DOHH2 (cell line): ENCODE measurements at regions not wholly inside any gene's neighbourhood (a gene's known extent, or its start where the extent isn't known, plus 50 kb on each side); places are given as distances from the start of the nearest gene placed in this dataset.

Experiments used
- CTCF ChIP-seq: fragments of 200-600 bp; sonication (generic); IDR thresholded peaks from one replicate; pipeline ENCODE4 v1.5.1; 2014; ENCODE audit warnings: antibody characterized with exemption, mild to moderate bottlenecking, low read depth, low read length; ENCODE audit not compliant: poor library complexity, severe bottlenecking
- EZH2phosphoT487 ChIP-seq: fragments of 200-600 bp; sonication (generic); IDR thresholded peaks from 2 replicates; pipeline ENCODE4 v1.6.1; 2017; ENCODE audit warnings: borderline replicate concordance, mild to moderate bottlenecking, antibody characterized with exemption, low read length, moderate library complexity, mixed read lengths

GRCh38 chr10:84899268-84899667 lies 570.9 kb downstream of the CCSER2 start:
- TF ChIP-seq CTCF, result no peak
- no peak for TF ChIP-seq EZH2phosphoT487
